Stimulated activated CD4-positive, alpha-beta T cell treated with anti-CD3 and anti-CD28 coated beads, Interleukin-12 subunit alpha, Interleukin-12 subunit beta, amount 100 ng/mL, for 48 hours (primary cell): ENCODE measurements at regions not wholly inside any gene's neighbourhood (a gene's known extent, or its start where the extent isn't known, plus 50 kb on each side); places are given as distances from the start of the nearest gene placed in this dataset.
"Not testable (repeated sequence)": the region's sequence is repeated elsewhere in the genome, so short reads cannot be mapped to it uniquely, and the experiment has no call there.

Source experiments
- DNase-seq, 3 donors: peaks; one replicate each; pipeline ENCODE4 v3.0.0-alpha.2; 2020; ENCODE audit warnings: low read depth in 2 of 3, low spot score in 1 of 3

DNA sequence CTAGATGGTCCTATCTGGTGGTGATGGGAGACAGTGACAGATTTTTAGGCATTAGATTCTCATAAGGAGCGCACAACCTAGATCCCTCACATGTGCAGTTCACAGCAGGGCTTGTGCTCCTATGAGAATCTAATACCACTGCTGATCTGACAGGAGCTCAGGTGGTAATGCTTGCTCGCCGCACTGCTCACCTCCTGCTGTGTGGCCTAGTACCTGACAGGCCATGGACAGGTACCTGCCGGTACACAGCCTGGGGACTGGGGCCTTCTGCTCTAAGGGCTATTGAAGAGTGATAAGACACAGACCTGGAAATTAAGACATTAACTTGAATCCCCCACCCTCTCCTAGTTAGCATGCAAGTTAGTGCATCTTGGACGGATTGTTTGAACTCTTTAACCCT, 64.4 kb downstream of the KLRB1 start:
- DNase-seq: not testable (repeated sequence)

- not testable (repeated sequence) for DNase-seq
These were observed 64.9 kb downstream of the KLRB1 start for GRCh38 chr12:9542827-9543226.

DNA sequence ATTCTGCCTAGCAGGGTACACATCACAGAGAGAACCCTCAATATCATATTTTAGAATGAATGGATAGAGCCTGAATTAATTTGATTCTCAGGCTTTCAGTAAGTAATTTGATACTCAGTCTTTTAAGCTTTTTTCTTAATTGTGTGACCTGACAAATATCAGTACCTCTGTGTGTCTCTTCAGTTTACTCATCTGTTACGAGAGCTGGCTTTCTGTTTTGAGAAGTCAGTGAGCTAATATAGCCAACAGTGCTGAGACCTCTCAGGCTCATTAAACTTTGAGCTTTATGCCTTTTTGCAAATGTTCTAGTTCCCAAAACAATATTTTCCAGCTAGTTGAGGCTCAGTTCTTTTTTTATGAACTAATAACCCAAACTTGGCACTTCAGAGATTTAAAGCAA, 91.8 kb downstream of the KLRB1 start:
- not testable (repeated sequence) for DNase-seq

DNA sequence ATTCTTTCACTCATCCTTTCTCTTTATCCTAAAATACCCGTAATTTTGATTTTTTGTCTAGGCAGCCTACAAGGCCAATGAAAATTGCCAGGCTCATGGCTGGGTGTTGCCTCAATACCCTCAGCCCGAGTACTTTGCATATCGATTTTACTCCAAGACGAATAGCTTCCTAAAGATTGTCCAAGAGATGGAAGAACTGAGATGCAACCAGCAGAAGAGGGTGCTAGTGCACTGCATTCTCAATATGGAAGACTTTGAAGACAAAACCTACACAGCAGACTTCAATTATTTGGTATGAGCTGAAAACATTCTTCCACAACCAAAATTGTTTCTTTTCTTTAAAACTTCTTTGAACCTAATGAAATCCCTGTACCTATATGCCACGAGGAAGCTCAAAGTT, 95.0 kb downstream of the KLRB1 start:
- DNase-seq: not testable (repeated sequence)

DNA sequence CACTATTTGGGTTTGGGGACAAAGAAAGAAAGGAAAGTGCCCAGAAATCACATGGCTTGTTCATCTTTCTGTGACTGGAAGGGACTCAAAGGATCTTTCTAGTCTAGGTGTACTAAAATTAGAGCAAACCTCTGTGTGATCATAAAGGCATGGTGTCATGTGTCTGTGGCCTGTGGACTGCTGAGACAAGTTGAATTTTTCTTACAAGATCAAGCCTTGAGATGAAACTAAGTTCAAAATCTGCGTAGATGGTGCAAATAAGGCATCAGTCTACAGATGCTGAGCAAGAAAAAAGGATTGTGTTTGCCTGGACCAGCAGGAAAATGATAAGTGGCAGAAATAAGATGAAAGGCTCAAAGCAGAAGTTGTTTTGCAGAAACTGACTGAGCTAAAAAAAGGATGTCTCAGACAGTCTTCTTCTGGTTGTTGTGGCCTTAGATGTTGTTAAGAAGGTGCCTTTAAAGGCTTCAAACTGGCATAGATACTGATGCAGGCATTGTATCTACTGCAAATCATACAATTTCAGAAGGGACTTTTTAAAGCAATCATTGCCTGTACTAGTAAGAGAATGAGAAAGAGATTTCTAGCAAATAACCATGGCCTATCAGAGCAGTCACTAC, 97.2 kb downstream of the KLRB1 start:
- not testable (repeated sequence) for DNase-seq

DNA sequence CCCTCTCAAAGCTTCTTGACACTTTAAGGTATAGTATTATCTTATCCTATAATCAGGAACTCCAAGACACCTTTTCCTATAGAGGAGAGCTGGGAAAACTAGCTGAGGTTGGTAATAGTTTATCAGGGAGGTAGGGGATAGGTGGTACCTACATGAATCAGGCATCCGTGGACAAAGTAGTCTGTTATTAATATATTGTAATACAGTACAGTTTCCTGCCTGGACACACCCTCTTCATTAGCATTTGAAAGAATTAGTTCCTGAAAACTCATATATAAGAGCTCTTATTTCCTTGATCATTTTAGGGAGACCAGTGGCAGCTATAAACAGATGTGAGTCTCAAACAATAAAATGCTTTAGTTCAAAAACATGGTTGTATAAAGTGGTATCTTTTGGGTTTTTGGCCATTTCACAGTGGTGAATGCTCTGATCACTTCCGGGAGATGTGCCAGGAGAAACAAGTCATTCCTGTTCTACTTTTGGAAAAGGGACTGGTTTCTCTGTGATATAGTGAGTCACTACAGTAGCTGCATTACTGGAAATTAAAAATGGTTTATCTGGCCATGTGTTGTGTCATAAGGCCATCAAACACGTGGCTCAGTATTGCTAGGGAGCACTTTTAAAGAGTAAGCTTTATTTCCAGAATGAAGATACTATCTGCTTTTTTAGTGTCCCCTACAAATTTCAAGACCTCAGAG, 98.1 kb downstream of the KLRB1 start:
- no peak for DNase-seq

GRCh38 chr12:9506746-9507145, 101.0 kb downstream of the KLRB1 start:
- no peak for DNase-seq

DNA sequence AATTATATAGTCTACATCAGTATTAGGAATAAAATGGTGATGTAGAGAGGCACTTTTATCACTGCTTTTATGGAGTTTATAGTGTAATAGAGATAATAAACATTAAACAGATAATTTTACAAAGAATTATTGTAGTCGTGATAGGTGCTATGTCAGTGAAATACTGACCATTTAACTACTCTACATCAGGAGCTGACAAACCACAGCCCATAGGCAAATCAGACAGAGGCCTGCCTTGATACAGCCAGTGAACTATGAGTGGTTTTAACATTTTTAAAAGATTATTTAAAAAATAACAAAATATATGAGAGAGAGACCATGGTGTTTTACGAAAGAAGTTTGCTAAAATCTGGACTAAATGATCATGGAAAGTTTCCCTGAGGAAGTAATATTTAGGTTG, 104.3 kb downstream of the KLRB1 start:
- not testable (repeated sequence) for DNase-seq

DNA sequence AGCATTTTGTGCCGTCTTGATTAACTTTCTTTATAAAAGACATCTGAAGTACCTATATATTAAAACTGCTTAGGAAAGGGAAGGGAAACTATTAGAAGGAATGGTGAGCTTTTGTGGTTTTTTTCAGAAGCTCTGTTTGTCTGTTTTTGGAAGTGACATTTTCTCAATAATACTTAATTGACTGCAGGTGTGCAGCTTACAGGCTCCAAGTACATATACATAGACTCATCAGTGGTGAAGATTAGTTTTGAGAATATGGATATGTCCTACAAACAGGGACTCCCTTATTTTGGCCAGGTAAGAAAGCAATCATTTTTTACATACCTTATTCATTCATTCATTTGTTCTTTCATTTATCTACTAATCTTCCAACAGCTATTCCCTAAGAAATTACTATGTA, 104.9 kb downstream of the KLRB1 start:
- not testable (repeated sequence) for DNase-seq

- DNase-seq: not testable (repeated sequence)
These were observed 114.4 kb downstream of the KLRB1 start for GRCh38 chr12:9493325-9493724.

DNA sequence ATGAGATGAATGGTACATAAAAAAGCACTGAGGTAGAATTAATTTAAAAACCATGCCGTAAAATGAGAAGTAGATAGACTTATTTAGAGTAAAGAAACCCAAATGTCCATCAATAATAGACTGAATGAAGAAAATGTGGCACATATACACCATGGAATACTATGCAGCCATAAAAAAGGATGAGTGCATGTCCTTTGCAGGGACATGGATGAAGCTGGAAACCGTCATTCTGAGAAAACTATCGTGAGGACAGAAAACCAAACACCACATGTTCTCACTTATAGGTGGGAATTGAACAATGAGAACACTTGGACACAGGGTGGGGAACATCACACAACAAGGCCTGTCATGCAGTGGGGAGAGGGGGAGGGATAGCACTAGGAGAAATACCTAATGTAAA, 126.4 kb downstream of the KLRB1 start:
- not testable (repeated sequence) for DNase-seq

- not testable (repeated sequence) for DNase-seq
These were observed 133.5 kb downstream of the KLRB1 start for GRCh38 chr12:9474197-9474596.

- DNase-seq: not testable (repeated sequence)
These were observed 134.1 kb downstream of the KLRB1 start for GRCh38 chr12:9473638-9474037.

DNA sequence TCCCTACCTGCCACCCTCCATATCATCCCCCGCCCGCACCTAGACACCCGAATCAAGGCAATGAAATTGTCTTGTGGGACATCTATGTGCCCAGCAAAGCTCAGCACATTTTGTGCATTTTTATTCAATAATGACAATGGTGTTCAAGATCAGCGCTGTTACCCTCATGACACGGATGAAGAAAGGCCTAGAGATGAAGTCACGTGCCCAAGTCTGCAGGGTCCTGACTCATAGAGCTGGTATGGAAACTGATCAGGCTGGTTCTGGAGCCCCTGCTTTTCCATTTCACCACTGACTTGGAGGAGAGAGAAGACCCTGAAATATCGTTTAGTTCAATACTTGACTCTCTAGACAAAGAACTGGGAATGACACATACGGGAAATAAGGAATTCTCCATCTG, 136.2 kb downstream of the KLRB1 start:
- DNase-seq: not testable (repeated sequence)

DNA sequence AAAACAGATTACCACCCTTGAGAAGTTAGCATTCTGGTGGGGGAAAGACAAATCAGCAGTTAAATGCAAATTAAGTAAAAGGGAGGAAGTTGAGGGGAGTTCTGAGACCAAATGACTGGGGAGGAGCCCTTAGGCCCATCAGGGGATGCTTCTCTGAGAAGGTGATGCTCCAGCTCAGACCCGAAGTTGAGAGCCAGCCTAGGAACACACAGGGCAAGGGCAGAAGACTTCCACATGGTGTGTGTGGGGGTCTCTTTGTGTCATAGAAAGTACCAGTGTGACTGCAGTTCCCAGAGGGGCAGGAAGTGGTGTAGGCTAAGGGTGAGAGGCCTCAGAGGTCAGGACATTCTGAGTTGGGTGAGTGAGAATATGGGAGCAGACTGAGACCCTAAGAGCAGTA, 137.3 kb downstream of the KLRB1 start:
- not testable (repeated sequence) for DNase-seq

DNA sequence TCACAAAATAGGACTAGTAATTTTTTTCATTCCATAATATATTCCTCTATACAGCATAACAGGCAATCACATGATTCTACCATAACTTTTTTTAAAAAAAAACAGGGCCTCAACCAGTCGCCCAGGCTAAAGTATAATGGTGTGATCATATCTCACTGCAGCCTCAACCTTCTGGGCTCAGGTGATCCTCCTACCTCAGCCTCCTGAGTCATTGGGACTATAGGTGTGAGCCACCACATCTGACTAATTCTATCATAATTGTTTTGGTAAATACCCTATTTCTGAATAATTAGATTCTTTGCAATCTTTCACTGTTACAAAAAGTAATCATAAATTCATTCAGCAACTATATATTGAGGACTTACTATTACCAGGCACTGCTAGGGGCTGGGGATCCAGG, 137.8 kb downstream of the KLRB1 start:
- DNase-seq: not testable (repeated sequence)

DNA sequence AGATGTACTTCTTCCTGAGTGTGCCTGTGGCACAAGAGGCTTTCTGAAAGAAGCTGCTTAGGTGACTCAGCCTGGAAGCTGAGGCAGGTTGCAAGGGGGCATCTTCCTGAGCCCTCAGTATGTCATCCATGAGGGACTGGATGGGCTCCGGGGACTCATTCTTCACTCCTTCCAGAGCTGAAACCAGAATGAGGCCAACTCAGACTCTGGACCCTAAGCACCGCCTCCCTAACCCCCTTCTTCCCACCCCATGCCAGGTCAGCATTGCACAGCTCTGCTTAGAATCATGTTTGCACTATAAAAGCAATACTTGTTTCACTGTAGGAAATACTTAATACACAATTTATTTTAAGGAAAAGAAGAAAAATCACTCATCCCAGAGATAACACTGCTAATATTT, 138.3 kb downstream of the KLRB1 start:
- DNase-seq: not testable (repeated sequence)

DNA sequence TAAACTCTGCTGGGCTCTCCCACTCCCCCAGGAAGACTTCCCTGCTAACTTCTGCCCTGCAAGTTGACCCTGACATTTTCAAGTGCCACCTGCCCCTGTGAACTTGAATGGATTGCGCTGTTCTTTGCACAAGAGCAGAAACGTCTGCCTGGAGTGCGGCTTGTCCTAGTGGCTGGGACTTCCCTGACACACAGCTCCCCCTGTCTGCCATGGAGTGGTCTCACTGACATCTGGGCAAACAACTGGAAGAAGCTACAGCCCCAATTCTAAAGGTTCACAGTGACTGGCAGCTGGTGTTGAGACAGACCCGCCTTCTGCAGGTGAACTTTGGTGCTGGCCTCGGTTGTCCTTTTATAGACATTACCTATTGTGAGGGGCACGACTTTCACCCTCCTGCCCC, 138.7 kb downstream of the KLRB1 start:
- peak in 1 of 3 donors; percentile 5 for DNase-seq

DNA sequence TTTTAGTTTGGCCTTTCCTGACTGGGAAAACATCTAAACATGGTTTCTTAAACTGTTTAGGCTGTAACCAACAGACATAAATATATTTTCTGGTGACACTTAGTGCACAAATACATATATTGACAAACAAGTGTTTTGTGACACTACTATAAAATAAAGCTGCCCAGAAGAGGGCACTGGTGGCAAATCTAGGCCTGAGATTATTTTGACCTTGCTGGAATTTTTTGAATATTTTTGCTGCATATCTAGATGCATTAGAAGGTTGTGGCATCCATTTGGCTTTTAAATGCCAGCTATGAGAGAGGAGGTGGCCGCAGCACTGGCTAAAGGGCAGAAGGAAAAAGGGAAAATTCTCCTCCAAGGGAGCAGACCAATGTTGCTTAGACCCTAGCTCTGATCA, 139.6 kb downstream of the KLRB1 start:
- DNase-seq: not testable (repeated sequence)

- DNase-seq: no peak
These were observed 143.3 kb downstream of the KLRB1 start for GRCh38 chr12:9464408-9464807.

GRCh38 chr12:9455516-9455915, 152.2 kb downstream of the KLRB1 start:
- DNase-seq: not testable (repeated sequence)

DNA sequence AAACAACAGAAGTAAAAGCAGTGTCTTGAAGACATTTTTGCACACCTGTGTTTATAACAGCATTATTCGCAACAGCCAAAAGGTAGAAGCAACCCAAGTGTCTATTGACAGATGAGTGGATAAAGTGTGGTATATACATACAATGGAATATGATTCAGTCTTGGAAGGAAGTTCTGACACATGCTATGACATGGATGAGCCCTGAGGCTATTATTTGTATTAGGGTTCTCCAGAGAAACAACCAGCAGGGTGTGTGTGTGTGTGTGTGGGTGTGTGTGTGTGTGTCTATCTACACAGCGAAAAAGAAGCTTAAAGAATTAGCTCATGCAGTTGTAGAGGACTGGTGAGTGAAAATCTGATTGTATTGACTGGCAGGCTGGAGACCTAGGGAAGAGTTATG, 153.7 kb downstream of the KLRB1 start:
- not testable (repeated sequence) for DNase-seq

- not testable (repeated sequence) for DNase-seq
These were observed 157.6 kb downstream of the KLRB1 start for GRCh38 chr12:9450127-9450567.
